Embryonic facial prominence (tissue), 1 donor: ENCODE measurements at regions not wholly inside any gene's neighbourhood (a gene's known extent, or its start where the extent isn't known, plus 50 kb on each side); places are given as distances from the start of the nearest gene placed in this dataset.

ENCODE experiments used
- DNase-seq: peaks from one replicate; pipeline ENCODE4 v3.0.0-alpha.2; 2016; ENCODE audit errors: extremely low spot score

DNA sequence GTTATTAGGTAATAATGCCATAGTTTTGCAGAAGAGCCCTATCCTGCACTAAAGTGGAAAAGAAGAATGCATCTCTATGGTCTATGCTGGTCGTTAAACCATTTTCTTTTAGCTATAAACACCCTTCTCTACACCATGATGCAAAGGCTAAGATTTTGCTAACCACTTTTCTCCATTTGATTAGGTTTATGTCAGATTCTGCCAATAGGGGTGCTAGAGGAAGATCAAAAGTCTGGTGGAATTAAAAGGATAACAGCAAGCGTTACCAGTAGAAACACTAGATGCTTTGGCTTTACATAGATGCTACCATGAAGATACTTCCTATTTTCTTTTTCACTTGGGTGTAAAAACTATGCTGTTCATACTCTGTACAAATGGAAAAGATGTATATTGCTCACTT, 669.8 kb upstream of the ARPP21 start:
- DNase-seq, result no peak

DNA sequence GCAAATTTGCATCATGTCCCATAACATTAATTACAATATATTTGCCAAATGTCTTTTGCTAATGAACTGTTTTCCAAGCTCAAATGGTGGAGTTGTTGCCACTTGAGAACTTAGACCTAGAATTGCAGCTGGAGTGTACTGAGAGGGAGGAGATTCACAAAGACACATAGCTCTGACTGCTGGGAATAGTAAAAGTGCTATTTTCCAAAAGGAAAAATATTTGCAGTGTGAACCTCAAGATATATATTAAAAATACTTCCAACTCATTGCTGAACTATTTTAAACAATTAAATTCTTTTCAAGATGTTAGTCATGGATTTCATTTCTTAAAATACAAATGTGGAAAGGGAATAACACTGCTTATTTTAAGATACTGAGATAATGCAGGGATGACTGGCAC, 666.8 kb upstream of the ARPP21 start:
- DNase-seq, result no peak

DNA sequence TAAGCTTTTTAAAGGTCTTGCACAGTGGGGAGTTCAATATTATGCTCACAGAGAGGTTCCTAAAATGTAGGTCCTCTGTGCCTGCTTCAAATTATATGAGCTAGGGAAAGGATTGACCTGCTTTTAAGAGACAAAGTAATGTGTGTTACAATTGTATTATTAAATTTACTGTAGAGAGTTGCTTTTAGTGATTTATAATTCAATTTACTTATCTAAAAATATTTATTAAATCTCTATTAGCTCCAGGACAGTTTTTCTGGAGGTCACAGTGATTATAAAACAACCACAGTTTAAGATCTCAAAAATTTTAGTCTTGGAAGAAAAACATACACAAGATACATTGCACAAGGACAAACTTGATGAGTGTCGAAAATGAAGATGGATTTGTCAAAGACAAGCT, 665.7 kb upstream of the ARPP21 start:
- DNase-seq, result no peak

DNA sequence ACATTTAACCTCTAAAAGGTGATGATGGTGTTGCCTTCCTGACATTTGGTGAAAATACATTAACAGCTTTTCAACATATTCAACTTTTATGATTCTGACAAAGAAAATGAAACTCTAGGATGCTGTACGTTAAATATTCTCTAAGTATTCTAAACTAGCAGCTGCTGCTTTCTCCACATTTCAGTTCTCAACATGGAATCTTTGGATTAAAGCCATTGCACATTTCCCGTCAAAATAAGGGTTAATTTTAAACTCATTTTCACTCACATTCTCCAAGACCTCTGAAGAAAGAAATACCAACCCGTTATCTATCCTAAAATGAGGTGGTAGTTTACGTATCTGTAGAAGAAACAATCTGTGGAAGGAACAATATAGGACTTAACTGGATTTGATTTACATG, 655.7 kb upstream of the ARPP21 start:
- DNase-seq, result no peak

DNA sequence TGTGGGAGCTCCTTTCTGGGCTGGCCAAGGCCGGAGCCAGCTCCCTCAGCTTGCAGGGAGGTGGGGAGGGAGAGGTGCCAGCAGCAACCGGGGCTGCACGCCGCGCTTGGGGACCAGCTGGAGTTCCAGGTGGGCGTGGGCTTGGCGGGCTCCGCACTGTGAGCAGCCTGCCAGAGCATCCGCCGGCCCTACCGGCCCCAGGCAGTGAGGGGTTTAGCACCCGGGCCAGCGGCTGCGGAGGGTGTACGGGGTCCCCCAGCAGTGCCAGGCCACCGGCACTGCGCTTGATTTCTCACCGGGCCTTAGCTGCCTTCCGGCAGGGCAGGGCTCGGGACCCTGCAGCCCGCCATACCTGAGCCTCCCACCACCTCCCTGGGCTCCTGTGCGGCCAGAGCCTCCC, 651.0 kb upstream of the ARPP21 start:
- no peak for DNase-seq

DNA sequence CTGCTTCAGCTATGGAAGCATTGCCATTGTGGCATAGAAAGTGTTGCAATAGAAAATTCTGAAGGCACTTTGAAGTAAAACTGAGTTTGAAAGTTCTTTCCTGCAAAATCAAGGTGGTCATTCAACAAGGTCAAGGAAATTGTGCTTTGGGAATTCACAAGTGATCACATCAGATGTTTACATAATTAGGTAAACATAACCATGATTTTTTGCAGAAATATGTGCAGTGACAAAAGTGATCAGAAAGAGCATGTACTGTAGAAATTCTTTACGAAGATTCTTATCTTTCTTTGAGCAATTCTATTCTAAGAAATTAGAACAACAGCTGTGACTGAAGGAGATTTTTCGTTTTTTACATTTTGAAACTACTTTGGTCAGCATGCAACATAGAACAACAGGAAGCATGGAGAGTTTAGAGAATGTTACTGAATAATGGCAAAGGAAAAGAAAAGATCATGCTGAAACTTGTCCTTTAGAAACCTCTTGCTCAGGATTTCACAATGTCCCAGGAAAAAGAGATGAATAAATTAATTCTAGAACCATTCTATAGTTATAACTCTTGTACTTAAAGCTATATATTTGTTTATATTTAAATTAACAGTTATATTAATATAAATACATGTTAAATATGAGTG, 643.4 kb upstream of the ARPP21 start:
- DNase-seq, result no peak

DNA sequence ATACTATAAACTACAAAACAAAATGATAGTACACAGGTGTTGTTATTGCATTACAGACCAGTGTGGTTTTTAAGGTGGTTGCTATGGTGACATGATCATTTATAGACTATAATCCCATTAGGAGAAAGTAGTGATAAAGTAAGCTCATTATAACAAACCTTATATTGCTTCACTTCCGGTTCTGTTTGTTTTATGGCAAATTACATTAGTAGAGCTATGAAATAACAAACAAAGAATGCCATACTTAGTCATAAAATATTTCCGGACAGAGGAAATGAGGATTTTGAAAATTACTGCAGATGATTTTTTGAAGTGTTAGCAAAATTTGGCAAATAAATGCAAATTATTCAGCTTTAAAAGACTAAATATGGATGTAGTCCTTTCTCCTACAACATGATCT, 640.4 kb upstream of the ARPP21 start:
- DNase-seq, result no peak

DNA sequence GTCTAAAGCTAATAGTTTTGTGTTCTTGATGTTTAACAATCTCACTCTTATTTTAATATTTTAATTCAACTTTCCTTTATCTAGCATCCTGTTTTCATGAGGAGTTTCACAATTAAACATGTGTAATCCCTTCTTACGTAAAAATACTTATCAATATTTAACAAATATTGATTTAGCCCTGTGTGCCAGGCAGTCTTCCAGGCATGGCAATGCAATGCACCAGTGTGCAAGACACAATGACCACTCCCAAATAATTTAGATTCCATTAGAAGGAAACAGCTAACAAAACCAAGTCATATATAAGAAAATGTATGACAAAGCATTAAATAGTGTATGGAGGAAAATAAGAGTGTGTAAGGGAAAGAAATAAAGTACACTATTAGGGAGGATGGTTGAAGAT, 627.1 kb upstream of the ARPP21 start:
- no peak for DNase-seq

DNA sequence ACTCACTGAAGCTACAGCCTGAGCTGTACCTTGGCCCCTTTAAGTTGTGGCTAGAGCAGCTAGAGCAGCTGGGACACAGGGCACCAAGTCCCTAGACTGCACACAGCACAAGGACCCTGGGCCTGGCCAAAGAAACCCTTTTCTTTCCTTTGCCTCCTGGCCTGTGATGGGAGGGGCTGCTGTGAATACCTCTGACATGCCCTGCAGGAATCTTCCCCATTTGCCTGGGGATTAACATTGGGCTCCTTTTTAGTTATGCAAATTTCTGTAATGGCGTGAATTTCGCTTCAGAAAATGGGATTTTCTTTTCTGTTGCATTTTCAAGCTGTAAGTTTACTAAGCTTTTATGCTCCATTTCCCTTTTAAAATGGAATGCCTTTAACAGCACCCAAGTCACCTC, 611.2 kb upstream of the ARPP21 start:
- DNase-seq, result no peak

DNA sequence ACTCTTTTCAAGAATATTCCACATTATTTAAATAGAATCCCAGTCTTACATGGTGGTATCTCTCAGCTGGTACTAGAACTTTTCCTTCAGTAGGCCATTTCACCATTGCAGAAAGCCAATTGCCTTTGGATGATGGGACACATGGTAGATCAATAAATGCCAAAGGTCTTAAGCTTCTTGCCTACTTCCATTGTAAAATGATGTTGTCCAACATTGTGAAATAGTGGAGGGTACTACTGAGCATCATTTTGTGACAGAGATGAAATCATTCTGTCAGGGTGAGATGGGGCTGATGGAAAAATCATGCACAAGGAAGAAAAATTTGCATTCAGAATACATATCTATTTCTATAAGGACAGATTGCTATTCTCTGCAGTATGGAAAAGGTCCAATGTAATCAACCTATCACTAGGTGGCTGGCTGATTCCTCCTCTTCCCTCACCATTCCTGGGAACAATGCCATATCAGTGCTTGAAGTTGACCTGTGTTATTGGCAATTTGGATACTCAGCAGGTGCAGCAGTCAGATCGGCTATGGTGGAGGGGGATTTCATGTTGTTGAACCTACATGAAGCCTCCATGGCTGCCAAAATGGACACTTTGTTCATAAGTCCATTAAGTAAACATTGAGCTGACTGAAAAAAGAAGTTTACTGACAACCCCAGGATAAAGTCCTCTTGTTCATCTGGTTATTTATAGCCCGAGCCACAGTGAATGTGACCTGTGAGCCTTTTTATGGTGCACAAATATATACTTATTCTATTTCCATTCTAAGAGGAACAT, 596.9 kb upstream of the ARPP21 start:
- no peak for DNase-seq

DNA sequence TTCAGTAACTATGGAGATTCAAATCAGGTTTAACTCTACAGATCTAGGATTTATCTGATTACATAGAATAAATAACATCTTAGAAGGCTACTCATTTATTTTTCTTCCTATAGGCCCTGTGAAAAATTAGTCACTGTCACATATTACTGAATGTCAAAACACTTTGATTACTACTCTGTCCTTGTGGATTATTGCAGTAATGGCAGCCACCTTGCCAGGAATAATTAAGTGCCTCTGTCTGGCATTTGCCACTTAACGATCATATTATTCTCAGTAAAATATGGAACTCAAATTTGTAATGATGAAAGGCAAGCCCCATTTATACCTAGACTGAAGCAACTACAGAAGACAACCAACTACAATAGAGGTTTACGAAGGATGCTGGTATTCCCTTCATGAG, 596.3 kb upstream of the ARPP21 start:
- DNase-seq, result no peak

DNA sequence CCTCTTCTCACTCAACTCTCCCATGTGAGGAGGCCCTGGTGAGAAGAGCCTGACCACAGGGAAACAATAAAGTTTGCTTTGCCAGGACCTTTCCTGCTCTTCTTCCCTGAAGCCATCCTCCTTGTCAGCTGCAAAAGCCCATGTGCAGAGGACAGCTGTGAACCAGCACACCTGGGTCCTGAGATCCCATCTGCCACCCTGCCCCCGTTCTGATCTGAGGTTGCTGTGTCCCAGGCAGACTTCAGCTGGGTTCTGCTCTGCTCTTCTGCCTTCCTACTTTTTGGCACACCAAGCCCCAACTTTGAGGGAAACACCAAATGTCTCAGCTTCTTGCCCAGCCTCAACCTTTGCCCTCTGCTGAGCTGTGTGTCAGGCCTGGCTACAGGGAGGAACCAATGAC, 595.1 kb upstream of the ARPP21 start:
- DNase-seq, result no peak

DNA sequence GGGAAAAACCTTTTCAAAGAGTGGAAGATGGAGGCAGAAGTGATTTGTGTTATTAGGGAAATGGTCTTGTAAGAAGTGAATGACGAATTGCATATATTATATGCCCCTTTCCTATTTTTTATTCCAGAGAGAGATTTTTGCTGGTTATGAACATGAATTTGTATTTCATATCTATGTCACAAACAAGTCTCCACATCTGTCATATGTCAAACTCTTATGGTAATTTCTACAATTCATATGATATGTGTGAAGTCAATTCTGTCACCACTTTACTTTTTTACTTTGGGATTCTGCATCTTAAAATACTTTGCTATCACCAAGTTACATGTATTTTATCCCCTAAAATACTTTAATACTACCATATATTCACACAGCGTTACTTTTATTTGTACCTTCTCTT, 594.2 kb upstream of the ARPP21 start:
- DNase-seq, result no peak

DNA sequence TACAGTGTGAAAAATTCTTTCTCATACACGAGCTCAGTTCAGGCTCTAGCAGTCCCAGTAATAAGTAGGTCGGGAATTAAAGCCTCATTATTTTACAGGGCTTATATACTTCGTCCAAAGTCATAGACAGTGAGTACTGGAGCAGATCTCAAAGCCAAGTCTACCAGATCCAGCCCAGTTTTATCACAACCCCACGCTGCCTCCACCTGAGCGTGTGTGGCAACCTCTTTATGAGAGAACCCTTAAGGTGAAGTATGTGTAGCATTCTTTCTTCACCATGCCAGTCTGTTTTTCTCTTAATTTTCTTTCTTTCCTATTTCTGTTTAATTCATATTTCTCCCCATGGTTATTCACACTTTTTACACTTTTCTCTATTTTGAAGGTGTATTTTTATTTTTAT, 574.6 kb upstream of the ARPP21 start:
- DNase-seq, result no peak

DNA sequence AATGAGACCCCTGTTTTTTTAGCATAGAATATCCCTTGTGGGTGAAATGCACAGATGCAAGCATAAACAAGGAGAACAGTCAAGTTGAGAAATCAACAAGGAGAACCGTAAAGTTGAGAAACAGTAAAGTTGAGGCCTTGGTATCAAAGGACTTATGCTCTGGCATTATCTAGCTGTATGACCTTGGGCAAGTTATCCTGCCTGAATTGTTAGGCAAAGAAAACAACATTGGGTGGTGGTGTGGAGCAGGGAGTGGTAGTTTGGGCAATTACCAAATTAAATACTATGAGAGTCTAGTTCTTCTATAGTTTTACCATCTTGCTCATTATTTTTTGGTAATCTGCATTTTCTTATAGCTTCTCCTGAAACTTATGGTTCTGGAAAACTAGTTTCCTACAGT, 573.4 kb upstream of the ARPP21 start:
- no peak for DNase-seq

DNA sequence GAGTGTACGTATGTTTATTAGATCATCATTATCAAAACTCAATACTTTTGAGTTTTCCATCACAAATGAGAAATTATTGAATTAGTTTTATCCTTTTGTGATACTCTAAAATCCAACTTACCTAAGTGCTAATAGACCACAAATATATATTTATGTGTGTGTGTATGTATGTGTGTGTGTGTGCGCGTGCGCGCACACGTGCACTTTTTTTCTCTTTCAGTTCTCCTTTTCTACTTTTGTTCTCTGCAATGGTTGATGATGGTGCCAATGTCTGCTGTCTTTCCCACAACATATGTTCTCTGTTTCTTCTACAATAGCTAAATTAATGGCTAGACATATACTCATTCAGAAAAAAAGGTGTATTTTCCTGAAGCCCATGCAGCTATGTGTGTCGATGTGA, 571.6 kb upstream of the ARPP21 start:
- DNase-seq, result no peak

DNA sequence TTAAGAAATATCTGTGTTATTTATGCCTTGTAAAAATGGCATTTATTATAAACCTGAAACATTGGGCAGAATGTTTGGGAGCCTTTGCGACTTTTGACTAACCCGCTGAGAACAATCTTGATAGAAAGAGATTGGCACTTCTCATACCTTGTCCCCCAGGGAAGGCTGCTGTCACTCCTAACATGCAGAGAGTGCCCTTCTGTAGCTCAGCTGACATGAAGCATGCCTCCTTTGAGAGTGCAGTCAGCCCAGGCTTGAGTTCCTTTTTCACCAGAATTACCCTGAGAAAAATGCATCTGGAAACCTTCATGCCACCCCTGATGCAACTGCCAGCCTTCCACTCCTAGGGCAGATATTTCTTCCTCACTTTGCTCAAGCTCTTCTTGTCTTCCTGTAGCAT, 569.2 kb upstream of the ARPP21 start:
- DNase-seq, result no peak

DNA sequence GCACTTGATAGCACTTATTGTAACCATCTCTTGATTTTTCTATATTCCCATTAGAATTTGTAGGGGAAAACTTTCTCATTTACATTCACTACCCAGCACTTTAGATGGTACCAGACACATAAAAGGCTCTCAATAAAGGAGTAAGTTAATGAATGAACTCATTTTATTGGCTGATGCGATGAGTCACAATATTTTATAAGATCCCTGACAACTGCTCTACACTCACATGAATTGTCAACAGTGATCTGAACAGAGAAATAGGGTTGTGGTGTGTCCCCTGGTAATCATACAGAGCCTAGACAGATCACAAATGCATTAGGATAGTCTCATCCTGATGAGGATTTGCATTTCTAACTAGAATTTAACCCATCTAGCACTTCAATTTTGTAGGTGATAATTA, 567.6 kb upstream of the ARPP21 start:
- DNase-seq, result no peak

DNA sequence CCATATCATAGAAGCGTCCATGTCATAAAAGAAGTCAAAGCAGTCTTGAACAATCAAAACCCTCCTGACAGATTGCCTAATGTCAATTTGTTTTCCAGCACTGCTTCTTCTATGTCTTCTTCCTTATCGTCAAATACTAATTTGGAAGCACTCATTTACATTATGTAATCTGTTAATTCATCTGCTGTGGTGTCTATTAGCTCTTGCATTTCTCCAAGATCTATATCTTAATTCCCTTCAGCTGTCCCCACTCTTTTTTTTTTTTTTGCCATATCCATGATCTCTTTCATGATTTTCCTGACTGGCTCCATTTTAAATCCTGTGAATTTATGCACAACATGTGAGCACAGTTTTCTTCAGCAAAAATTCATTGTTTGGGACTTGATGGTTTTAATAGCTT, 560.5 kb upstream of the ARPP21 start:
- no peak for DNase-seq

DNA sequence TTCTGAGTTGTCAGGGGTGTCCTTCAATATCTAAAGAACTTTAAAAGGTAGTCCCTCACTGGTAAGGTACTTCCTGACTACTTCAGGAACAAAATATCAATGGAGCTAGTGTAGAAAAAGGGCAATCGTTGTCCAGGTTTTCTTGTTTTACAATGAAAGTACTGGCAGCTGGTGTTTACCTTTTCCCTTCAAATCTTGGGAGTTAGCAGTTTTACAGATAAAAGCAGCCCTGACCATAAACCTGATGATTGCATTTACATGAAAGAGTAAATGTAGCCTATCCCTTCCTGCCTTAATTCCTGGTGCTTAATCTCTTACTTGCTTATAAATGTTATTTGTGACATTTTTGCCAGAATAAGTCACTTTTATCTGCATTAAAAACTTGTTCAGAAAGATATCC, 559.9 kb upstream of the ARPP21 start:
- DNase-seq, result no peak

DNA sequence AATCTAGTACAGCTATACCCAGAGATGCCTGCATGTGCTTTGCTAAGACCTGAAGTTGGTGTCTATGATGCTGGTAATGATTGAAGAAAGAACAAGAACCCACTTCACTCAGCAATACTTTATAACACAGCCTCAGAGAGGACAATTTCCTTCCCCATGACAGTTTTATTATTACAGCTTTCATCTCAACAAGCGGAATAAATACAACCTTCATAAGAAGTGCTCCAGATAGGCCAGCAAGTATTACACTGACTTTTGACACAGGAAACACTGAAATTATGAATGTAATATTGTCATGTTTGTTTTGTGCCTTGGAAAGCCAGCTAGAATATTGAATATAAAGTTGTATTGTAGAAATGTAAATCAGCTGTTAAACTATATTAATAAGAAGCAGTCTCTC, 557.4 kb upstream of the ARPP21 start:
- DNase-seq, result no peak

DNA sequence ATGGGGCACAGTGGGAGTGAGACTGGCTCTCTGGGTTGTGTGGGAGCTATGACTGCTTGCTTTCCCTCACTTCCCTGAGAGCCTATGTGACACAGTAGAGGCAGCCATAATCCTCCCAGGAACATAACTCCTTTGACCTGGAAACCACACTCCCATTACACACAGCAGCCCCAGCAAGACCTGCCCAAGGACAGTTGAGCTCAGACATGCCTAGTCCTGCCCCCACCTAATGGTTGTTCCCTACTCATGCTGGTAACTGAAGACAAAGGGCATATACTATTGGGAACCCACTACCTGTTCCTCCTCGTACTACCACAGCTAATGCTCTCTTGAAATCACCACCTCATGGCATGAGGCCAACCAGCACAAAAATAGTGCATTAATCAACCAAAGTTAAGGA, 550.4 kb upstream of the ARPP21 start:
- no peak for DNase-seq

DNA sequence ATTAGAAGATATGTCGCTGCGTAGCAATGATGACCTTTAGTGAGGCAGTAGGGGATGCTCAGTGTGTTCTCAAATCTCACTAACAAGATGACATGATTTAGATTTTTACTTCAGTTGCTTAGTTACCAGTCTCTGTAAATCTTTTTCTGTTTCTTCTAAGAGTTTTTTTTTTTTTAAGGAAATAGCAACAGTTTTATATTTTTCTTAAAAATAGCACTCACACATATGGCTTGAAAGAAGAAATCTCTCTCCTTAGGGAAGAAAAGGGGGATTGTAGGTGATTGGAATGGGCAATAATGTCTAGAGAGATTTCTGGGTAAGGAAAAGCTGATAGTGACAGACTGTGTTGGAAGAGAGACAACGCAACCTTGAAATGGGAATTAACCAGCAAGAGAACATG, 524.6 kb upstream of the ARPP21 start:
- no peak for DNase-seq

DNA sequence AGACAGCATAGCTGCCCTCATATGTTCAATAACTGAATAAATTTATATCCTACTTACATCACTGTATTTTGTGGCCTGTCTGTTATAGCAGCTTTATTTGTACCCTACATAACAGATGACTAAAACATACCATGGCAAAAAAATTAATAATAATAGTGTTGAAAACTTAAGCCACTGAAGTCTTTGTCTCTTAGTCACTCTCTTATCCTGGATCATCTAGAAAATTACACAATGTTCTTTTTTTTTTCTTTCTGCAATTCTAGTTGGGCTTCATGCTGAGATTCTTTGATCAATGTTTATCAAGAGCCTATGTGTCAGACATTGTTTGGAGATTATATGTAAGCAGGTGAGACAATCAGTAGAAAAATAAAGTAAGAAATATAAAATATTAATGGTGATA, 519.3 kb upstream of the ARPP21 start:
- DNase-seq, result no peak
